Neuronal stem cell (in vitro differentiated cells): ENCODE measurements at regions not wholly inside any gene's neighbourhood (a gene's known extent, or its start where the extent isn't known, plus 50 kb on each side); places are given as distances from the start of the nearest gene placed in this dataset.

Experiments used
- DNase-seq: peaks from one replicate; pipeline ENCODE4 v3.0.0-alpha.2; 2013; ENCODE audit warnings: low spot score
- H2AFZ ChIP-seq: one replicate; pipeline ENCODE4 v1.6.1; 2013; ENCODE audit warnings: mild to moderate bottlenecking, low read length, inconsistent platforms
- H2AK5ac ChIP-seq: 2 replicates; pipeline ENCODE4 v1.6.1; 2013; ENCODE audit warnings: low read depth, mild to moderate bottlenecking, inconsistent platforms, low read length, moderate library complexity, mixed read lengths
- H2BK120ac ChIP-seq: 2 replicates; pipeline ENCODE4 v1.6.1; 2013; ENCODE audit warnings: low read depth, mild to moderate bottlenecking, inconsistent platforms, low read length, moderate library complexity, mixed read lengths
- H2BK12ac ChIP-seq: one replicate; pipeline ENCODE4 v1.6.1; 2013; ENCODE audit warnings: low read length, inconsistent platforms
- H2BK15ac ChIP-seq: 2 replicates; pipeline ENCODE4 v1.6.1; 2013; ENCODE audit warnings: mild to moderate bottlenecking, low read length, inconsistent platforms, mixed read lengths
- H2BK5ac ChIP-seq: one replicate; pipeline ENCODE4 v1.6.1; 2013; ENCODE audit warnings: inconsistent platforms, mild to moderate bottlenecking, low read length, moderate library complexity
- H3K14ac ChIP-seq: one replicate; pipeline ENCODE4 v1.6.1; 2013; ENCODE audit warnings: low read length, inconsistent platforms
- H3K18ac ChIP-seq: 2 replicates; pipeline ENCODE4 v1.6.1; 2013; ENCODE audit warnings: low read length, inconsistent platforms
- H3K23ac ChIP-seq: 2 replicates; pipeline ENCODE4 v1.6.1; 2013; ENCODE audit warnings: low read depth, mild to moderate bottlenecking, mixed read lengths, low read length, inconsistent platforms; ENCODE audit not compliant: poor library complexity
- H3K27ac ChIP-seq: replicated peaks from 3 replicates; pipeline ENCODE4 v1.5.1; 2013; ENCODE audit warnings: low read length, inconsistent platforms
- H3K27me3 ChIP-seq, 3 experiments: 2 replicates each; pipeline ENCODE4 v1.6.1; 2013; ENCODE audit warnings: low read length in 3 of 3, mild to moderate bottlenecking in 2 of 3, inconsistent platforms in 1 of 3, low read depth in 1 of 3, mixed read lengths in 1 of 3, moderate library complexity in 1 of 3; ENCODE audit not compliant: control insufficient read depth in 3 of 3, insufficient read depth in 3 of 3
- H3K36me3 ChIP-seq, 2 donors: replicated peaks in 1 of 2; 2 replicates each; pipeline ENCODE4 v1.6.1; 2013; ENCODE audit warnings: low read length in 2 of 2; ENCODE audit not compliant: control insufficient read depth in 2 of 2, insufficient read depth in 2 of 2
- H3K4ac ChIP-seq: 2 replicates; pipeline ENCODE4 v1.6.1; 2013; ENCODE audit warnings: inconsistent platforms, mild to moderate bottlenecking, low read length, moderate library complexity
- H3K4me1 ChIP-seq, 2 donors: 1 replicate in 1 of 2; 2 replicates in 1 of 2; pipeline ENCODE4 v1.6.1; 2013; ENCODE audit warnings: low read length in 2 of 2, low read depth in 1 of 2; ENCODE audit not compliant: control insufficient read depth in 2 of 2, insufficient read depth in 1 of 2
- H3K4me2 ChIP-seq: one replicate; pipeline ENCODE4 v1.6.1; 2013; ENCODE audit warnings: mild to moderate bottlenecking, low read length, inconsistent platforms; ENCODE audit not compliant: insufficient read depth, poor library complexity, severe bottlenecking
- H3K4me3 ChIP-seq, 2 donors: 2 replicates each; pipeline ENCODE4 v1.5.1; 2013; ENCODE audit warnings: low read length in 2 of 2, mild to moderate bottlenecking in 2 of 2, inconsistent platforms in 1 of 2, moderate library complexity in 1 of 2
- H3K79me1 ChIP-seq: one replicate; pipeline ENCODE4 v1.6.1; 2013; ENCODE audit warnings: low read depth, mild to moderate bottlenecking, inconsistent platforms, low read length, moderate library complexity
- H3K9ac ChIP-seq: one replicate; pipeline ENCODE4 v1.6.1; 2013; ENCODE audit warnings: mild to moderate bottlenecking, low read depth, low read length, inconsistent platforms; ENCODE audit not compliant: poor library complexity
- H3K9me3 ChIP-seq, 2 donors: replicated peaks in 1 of 2; 2 replicates each; pipeline versions ENCODE3 to v1.6.1; 2013; ENCODE audit warnings: low read length in 2 of 2, mild to moderate bottlenecking in 2 of 2, inconsistent platforms in 1 of 2, low read depth in 1 of 2, mixed read lengths in 1 of 2, moderate library complexity in 1 of 2; ENCODE audit not compliant: control insufficient read depth in 2 of 2, insufficient read depth in 1 of 2
- H4K8ac ChIP-seq: one replicate; pipeline ENCODE4 v1.6.1; 2013; ENCODE audit warnings: low read depth, mild to moderate bottlenecking, inconsistent platforms, low read length, moderate library complexity
- H4K91ac ChIP-seq: one replicate; pipeline ENCODE4 v1.6.1; 2013; ENCODE audit warnings: low read length, low read depth, mild to moderate bottlenecking, inconsistent platforms; ENCODE audit not compliant: poor library complexity
- WGBS, 2 donors: extraction: QIAGEN DNeasy Blood & Tissue Kit; methylation state at CpG; one replicate each; pipeline ENCODE4 v1.1.7; 2013; ENCODE audit warnings: missing lambda C conversion rate in 2 of 2, mixed read lengths in 1 of 2; ENCODE audit not compliant: insufficient read length in 2 of 2, insufficient replicate concordance in 1 of 2; ENCODE audit errors: extremely low coverage in 2 of 2; 5-methylcytosine and 5-hydroxymethylcytosine counted together

DNA sequence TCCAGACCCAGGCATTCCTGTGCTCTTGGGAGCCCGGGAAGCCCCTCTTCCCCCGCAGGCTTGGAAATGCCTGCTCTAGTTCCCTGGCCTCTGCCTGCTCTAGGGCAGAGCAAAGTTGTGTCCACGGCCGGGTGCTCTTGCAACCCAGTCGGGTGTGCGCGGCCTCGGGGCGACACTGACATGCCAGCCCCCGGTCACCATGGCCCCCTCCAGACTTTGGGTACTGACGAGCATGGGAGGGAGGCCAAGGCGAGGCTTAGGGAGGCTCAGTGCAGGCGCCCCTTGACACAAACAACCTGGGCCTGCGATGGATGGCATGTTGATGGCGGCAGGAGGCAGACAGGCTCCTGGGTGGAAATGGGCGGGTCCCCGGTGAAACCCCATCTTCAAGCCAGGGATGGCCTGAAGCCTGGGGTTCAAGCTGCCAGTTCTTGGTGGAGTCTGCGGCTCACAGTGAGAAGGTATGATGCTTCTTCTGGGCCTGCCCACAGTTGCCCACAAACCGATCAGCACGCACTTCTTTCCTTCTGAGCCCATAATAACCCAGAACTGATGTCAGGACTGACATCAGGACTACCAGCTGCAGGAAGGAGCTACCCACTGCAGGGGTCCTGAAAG is 689.9 kb downstream of the DSC3 start:
- Histone ChIP-seq H3K27ac (no peak overlapping the region), H3K18ac (peak overlapping the region; percentile 19), H3K9me3 (no peaks in the 10 kb centered on the region), H3K4me1 (no peaks in the 10 kb centered on the region), H2BK12ac (no peak overlapping the region), H3K14ac (no peak overlapping the region), H3K4me3 (no peak overlapping the region), H2BK5ac (no peak overlapping the region), H3K36me3 (no peaks in the 10 kb centered on the region), H3K79me1 (no peaks in the 10 kb centered on the region), H4K8ac (no peak overlapping the region), H4K91ac (no peak overlapping the region), H3K23ac (no peak overlapping the region), H3K4ac (no peak overlapping the region), H3K27me3 (no peaks in the 10 kb centered on the region), H2BK15ac (no peak overlapping the region), H2BK120ac (no peak overlapping the region), H2AFZ (no peak overlapping the region), H2AK5ac (no peak overlapping the region), H3K9ac (no peak overlapping the region), H3K4me2 (no peak overlapping the region)
- no CpG with 5 or more reads among the region's 20 CpGs for WGBS, 2 donors
- no peak for DNase-seq

DNA sequence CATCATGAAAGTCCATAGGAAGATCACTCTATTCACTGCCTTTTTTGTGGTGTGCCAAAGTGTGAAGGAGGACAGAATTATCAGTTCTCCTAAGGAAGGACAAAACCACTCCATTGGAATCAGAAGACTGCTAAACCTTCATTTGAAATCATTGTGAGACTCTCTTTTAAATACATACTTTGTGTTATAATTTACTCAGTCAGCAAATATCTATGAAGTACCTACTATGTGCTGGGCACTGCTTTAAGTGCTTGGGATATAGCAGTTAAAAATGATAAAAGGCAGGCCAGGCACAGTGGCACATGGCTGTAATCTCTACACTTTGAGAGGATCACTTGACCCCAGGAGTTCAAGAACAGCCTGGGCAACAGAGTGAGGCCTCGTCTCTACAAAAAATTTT is 692.3 kb downstream of the DSC3 start:
- no peak overlapping the region for H3K4me3 ChIP-seq
- no CpG with 5 or more reads among the region's 1 CpG for WGBS, 2 donors

DNA sequence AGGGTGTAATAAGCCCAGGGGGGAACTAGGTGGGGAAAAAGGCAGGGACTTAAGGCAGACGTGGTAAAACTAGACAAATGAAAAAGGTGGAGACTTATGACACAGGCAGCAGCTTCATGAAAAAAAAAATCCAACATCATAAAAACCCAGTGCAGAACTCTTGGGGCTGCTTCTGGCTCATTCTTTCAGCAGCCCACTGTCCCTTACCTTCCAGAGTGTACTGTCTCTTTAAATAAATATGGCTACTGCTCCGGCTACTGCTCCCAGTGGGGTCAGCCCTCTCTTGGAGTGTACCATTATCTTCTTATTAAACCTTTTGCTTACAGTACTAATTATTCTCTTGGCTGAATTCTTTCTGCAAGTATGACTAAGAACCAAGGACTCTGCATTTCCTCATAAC is 699.5 kb downstream of the DSC3 start:
- peaks cover 0 to 3% of the 10 kb centered on the region in 2 donors for H3K9me3 ChIP-seq
- no peak overlapping the region for H4K8ac ChIP-seq
- H2BK120ac ChIP-seq: no peak overlapping the region
- no peaks in the 10 kb centered on the region for H3K79me1 ChIP-seq
- no peak overlapping the region for H2BK15ac ChIP-seq
- no peak overlapping the region for H3K23ac ChIP-seq
- no CpG with 5 or more reads among the region's 2 CpGs for WGBS, 2 donors
- DNase-seq: no peak
- no peak overlapping the region for H3K4me3 ChIP-seq
- peak overlapping the region; percentile 11 for H2AFZ ChIP-seq
- H3K27me3 ChIP-seq: no peaks in the 10 kb centered on the region
- H3K27ac ChIP-seq: no peak overlapping the region
- H3K18ac ChIP-seq: no peak overlapping the region
- H3K4me2 ChIP-seq: no peak overlapping the region
- no peaks in the 10 kb centered on the region for H3K4me1 ChIP-seq
- no peak overlapping the region for H3K14ac ChIP-seq
- no peak overlapping the region for H2AK5ac ChIP-seq
- no peak overlapping the region for H4K91ac ChIP-seq
- no peaks in the 10 kb centered on the region for H3K36me3 ChIP-seq
- no peak overlapping the region for H3K4ac ChIP-seq
- H3K9ac ChIP-seq: no peak overlapping the region
- H2BK5ac ChIP-seq: no peak overlapping the region
- H2BK12ac ChIP-seq: no peak overlapping the region

More for the DNA sequence above, 692.3 kb downstream of the DSC3 start:
- Histone ChIP-seq H2BK15ac (no peak overlapping the region), H3K4ac (no peak overlapping the region), H4K8ac (no peak overlapping the region), H2AFZ (no peak overlapping the region), H3K18ac (no peak overlapping the region), H3K27ac (no peak overlapping the region), H2BK120ac (no peak overlapping the region), H3K9me3 (peaks cover 0 to 3% of the 10 kb centered on the region in 2 donors), H3K14ac (no peak overlapping the region), H3K9ac (no peak overlapping the region), H2BK12ac (no peak overlapping the region), H3K4me2 (no peak overlapping the region), H3K4me1 (no peaks in the 10 kb centered on the region), H4K91ac (no peak overlapping the region), H2AK5ac (no peak overlapping the region), H3K23ac (no peak overlapping the region), H3K36me3 (no peaks in the 10 kb centered on the region), H3K27me3 (no peaks in the 10 kb centered on the region), H2BK5ac (no peak overlapping the region), H3K79me1 (no peaks in the 10 kb centered on the region)
- DNase-seq: no peak

DNA sequence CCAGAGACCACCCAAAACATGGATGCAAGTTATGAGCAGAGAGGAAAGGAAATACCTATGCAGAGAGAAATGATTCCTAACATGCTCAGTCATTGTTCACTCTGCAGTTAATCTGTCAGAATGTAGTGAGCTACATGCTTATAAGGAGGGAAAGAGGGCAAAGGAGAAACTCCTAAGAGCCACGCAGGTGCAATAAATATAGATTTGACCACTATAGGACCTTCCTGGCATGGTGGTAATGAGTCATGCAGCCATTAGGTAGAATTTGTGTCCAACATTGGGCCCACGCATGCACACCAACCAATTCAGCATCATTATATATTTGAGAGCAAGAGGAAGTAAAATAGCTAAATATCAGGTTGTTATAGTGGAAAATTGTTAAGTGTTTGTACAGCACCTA is 699.9 kb downstream of the DSC3 start:
- H3K4me1 ChIP-seq: no peaks in the 10 kb centered on the region
- WGBS, 2 donors: no CpG with 5 or more reads among the region's 2 CpGs
- no peak overlapping the region for H3K4me3 ChIP-seq
- peaks cover 0 to 3% of the 10 kb centered on the region in 2 donors for H3K9me3 ChIP-seq
- H2AK5ac ChIP-seq: no peak overlapping the region
- no peak overlapping the region for H3K9ac ChIP-seq
- no peak overlapping the region for H2BK5ac ChIP-seq
- H4K91ac ChIP-seq: no peak overlapping the region
- no peak overlapping the region for H3K27ac ChIP-seq
- no peak for DNase-seq
- H4K8ac ChIP-seq: no peak overlapping the region
- no peaks in the 10 kb centered on the region for H3K79me1 ChIP-seq
- H3K27me3 ChIP-seq: no peaks in the 10 kb centered on the region
- H3K18ac ChIP-seq: no peak overlapping the region
- H2AFZ ChIP-seq: no peak overlapping the region
- no peak overlapping the region for H3K14ac ChIP-seq
- no peak overlapping the region for H2BK15ac ChIP-seq
- H3K23ac ChIP-seq: no peak overlapping the region
- no peaks in the 10 kb centered on the region for H3K36me3 ChIP-seq
- H2BK120ac ChIP-seq: no peak overlapping the region
- H3K4ac ChIP-seq: no peak overlapping the region
- H3K4me2 ChIP-seq: no peak overlapping the region
- H2BK12ac ChIP-seq: no peak overlapping the region
